OCI-LY7 (cell line): ENCODE measurements at regions not wholly inside any gene's neighbourhood (a gene's known extent, or its start where the extent isn't known, plus 50 kb on each side); places are given as distances from the start of the nearest gene placed in this dataset.

Experiments used
- EZH2phosphoT487 ChIP-seq: fragments of 200-600 bp; sonication (generic); IDR thresholded peaks from 2 replicates; pipeline ENCODE4 v1.6.1; 2018; ENCODE audit warnings: low read depth, borderline replicate concordance, mild to moderate bottlenecking, mixed run types, antibody characterized with exemption, low read length, moderate library complexity, mixed read lengths
- TF ChIP-seq, protein P1 (sequence below): fragments of 200-600 bp; sonication (generic); conservative IDR thresholded peaks from 2 replicates; pipeline ENCODE4 v1.5.1; 2014; ENCODE audit warnings: mild to moderate bottlenecking, antibody characterized with exemption, low read length, moderate library complexity, mixed read lengths

DNA sequence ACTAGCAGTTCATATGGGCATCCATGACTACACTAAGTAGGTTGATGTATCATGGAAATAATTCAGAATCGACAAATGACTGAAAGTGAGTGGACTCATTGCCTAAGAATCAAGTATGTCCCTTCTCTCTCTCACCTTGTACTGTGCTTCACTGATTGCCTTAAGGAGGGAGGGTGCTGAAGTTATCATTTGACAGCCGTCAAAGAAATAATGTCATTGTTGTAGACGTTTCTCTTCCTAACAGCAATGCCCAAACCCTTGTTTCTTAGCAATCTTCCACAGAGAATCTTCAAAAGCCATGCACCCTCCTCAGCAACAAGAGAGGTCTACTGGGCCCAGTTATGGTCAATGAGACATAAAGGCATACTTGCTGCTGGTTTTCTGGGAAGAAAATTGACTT lies 785.0 kb downstream of the SUCLG1 start:
- TF ChIP-seq, protein P1, sequence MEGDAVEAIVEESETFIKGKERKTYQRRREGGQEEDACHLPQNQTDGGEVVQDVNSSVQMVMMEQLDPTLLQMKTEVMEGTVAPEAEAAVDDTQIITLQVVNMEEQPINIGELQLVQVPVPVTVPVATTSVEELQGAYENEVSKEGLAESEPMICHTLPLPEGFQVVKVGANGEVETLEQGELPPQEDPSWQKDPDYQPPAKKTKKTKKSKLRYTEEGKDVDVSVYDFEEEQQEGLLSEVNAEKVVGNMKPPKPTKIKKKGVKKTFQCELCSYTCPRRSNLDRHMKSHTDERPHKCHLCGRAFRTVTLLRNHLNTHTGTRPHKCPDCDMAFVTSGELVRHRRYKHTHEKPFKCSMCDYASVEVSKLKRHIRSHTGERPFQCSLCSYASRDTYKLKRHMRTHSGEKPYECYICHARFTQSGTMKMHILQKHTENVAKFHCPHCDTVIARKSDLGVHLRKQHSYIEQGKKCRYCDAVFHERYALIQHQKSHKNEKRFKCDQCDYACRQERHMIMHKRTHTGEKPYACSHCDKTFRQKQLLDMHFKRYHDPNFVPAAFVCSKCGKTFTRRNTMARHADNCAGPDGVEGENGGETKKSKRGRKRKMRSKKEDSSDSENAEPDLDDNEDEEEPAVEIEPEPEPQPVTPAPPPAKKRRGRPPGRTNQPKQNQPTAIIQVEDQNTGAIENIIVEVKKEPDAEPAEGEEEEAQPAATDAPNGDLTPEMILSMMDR = no peak
- TF ChIP-seq EZH2phosphoT487 = no peak
